IMR-90 (cell line): ENCODE measurements at regions not wholly inside any gene's neighbourhood (a gene's known extent, or its start where the extent isn't known, plus 50 kb on each side); places are given as distances from the start of the nearest gene placed in this dataset.

Source experiments
- ATAC-seq: fragments of 200-7000 bp; cut with Tn5 transposase; 2 replicates; pipeline ENCODE4 v1.9.1; 2020; ENCODE audit warnings: low read depth, mild to moderate bottlenecking, moderate library complexity
- BruUV-seq: library from RNA; stranded (reverse); fragments of 400-500 nt; replicated peaks from 2 replicates; lab custom pipeline; 2021; lab: Mats Ljungman, UMichigan
- CTCF ChIA-PET: fragments of 300-600 bp; formaldehyde crosslinking; extraction: SDS; loops from one replicate; lab custom pipeline; 2021; ENCODE audit warnings: antibody characterized with exemption; lab: Yijun Ruan, JAX
- POLR2A ChIA-PET: fragments of 300-600 bp; sonication (Branson Sonifier 250); formaldehyde crosslinking; loops from one replicate; lab custom pipeline; 2022; ENCODE audit warnings: antibody characterized with exemption; ENCODE audit not compliant: unreplicated experiment; lab: Charles Lee
- DNase-seq: peaks from one replicate; pipeline ENCODE4 v3.0.0; 2013
- H2AFZ ChIP-seq: replicated peaks from 2 replicates; pipeline ENCODE3; 2013; ENCODE audit warnings: low read length, mild to moderate bottlenecking; ENCODE audit not compliant: poor library complexity
- H2AK5ac ChIP-seq: 2 replicates; pipeline ENCODE4 v1.6.1; 2013; ENCODE audit warnings: low read depth, low read length, inconsistent platforms
- H2AK9ac ChIP-seq: replicated peaks from 2 replicates; pipeline ENCODE3; 2013; ENCODE audit warnings: mild to moderate bottlenecking, low read depth, low read length, moderate library complexity; ENCODE audit not compliant: poor library complexity
- H2BK120ac ChIP-seq: 2 replicates; pipeline ENCODE4 v1.6.1; 2013; ENCODE audit warnings: low read depth, low read length, inconsistent platforms
- H2BK15ac ChIP-seq: 3 replicates; pipeline ENCODE4 v1.6.1; 2013; ENCODE audit warnings: low read depth, low read length, inconsistent platforms
- H2BK20ac ChIP-seq: 2 replicates; pipeline ENCODE4 v1.6.1; 2013; ENCODE audit warnings: low read depth, mild to moderate bottlenecking, inconsistent platforms, low read length, moderate library complexity
- H2BK5ac ChIP-seq: 2 replicates; pipeline ENCODE4 v1.6.1; 2013; ENCODE audit warnings: mild to moderate bottlenecking, low read depth, low read length, inconsistent platforms; ENCODE audit not compliant: poor library complexity, severe bottlenecking
- H3K14ac ChIP-seq: replicated peaks from 2 replicates; pipeline ENCODE4 v1.6.1; 2013; ENCODE audit warnings: low read depth, low read length, inconsistent platforms
- H3K18ac ChIP-seq: 2 replicates; pipeline ENCODE4 v1.6.1; 2013; ENCODE audit warnings: low read depth, low read length, control low read depth
- H3K23ac ChIP-seq: 2 replicates; pipeline ENCODE4 v1.6.1; 2013; ENCODE audit warnings: low read depth, low read length, inconsistent platforms
- H3K27ac ChIP-seq: 2 replicates; pipeline ENCODE4 v1.5.1; 2013; ENCODE audit warnings: mild to moderate bottlenecking, control low read depth, low read length; ENCODE audit not compliant: insufficient read depth
- H3K27me3 ChIP-seq: 2 replicates; pipeline ENCODE4 v1.6.1; 2013; ENCODE audit warnings: low read length; ENCODE audit not compliant: control insufficient read depth, insufficient read depth
- H3K36me3 ChIP-seq: 2 replicates; pipeline ENCODE4 v1.6.1; 2013; ENCODE audit warnings: low read length, mixed read lengths; ENCODE audit not compliant: control insufficient read depth, insufficient read depth
- H3K4ac ChIP-seq: 2 replicates; pipeline ENCODE4 v1.6.1; 2013; ENCODE audit warnings: low read depth, low read length, inconsistent platforms
- H3K4me1 ChIP-seq: 2 replicates; pipeline ENCODE4 v1.6.1; 2013; ENCODE audit warnings: low read length, mixed read lengths; ENCODE audit not compliant: control insufficient read depth, insufficient read depth
- H3K4me2 ChIP-seq: 2 replicates; pipeline ENCODE4 v1.6.1; 2013; ENCODE audit warnings: low read depth, mild to moderate bottlenecking, control low read depth, low read length, moderate library complexity
- H3K4me3 ChIP-seq: 2 replicates; pipeline ENCODE4 v1.5.1; 2013; ENCODE audit warnings: low read depth, mild to moderate bottlenecking, control low read depth, low read length, moderate library complexity; ENCODE audit not compliant: insufficient read depth
- H3K56ac ChIP-seq: 2 replicates; pipeline ENCODE4 v1.6.1; 2013; ENCODE audit warnings: low read length, inconsistent platforms; ENCODE audit not compliant: insufficient read depth; ENCODE audit errors: extremely low read depth
- H3K79me1 ChIP-seq, 2 experiments: 2 replicates each; pipeline ENCODE4 v1.6.1; 2013; ENCODE audit warnings: low read length in 2 of 2, inconsistent platforms in 1 of 2, low read depth in 1 of 2
- H3K9ac ChIP-seq: 2 replicates; pipeline ENCODE4 v1.6.1; 2013; ENCODE audit warnings: low read depth, low read length, control low read depth
- H3K9me1 ChIP-seq: 2 replicates; pipeline ENCODE4 v1.6.1; 2013; ENCODE audit warnings: low read length, inconsistent platforms; ENCODE audit not compliant: insufficient read depth
- H3K9me3 ChIP-seq: 2 replicates; pipeline ENCODE4 v1.6.1; 2013; ENCODE audit warnings: low read length; ENCODE audit not compliant: control insufficient read depth, insufficient read depth
- H4K20me1 ChIP-seq: 2 replicates; pipeline ENCODE4 v1.6.1; 2013; ENCODE audit warnings: low read length, inconsistent platforms; ENCODE audit not compliant: insufficient read depth
- H4K5ac ChIP-seq: 2 replicates; pipeline ENCODE4 v1.6.1; 2013; ENCODE audit warnings: mild to moderate bottlenecking, low read depth, low read length, control low read depth
- H4K8ac ChIP-seq, 2 experiments: 2 replicates each; pipeline ENCODE4 v1.6.1; 2013; ENCODE audit warnings: low read depth in 2 of 2, low read length in 2 of 2, control low read depth in 1 of 2, inconsistent platforms in 1 of 2
- H4K91ac ChIP-seq: 2 replicates; pipeline ENCODE4 v1.6.1; 2013; ENCODE audit warnings: low read depth, low read length, inconsistent platforms; ENCODE audit not compliant: insufficient read depth
- CEBPB ChIP-seq: IDR thresholded peaks from 2 replicates; pipeline ENCODE4 v1.6.1; 2012; ENCODE audit warnings: low read depth, low read length, improper control_type of control experiment
- FOS ChIP-seq: fragments of 150-350 bp; IDR thresholded peaks from 2 replicates; pipeline ENCODE4 v1.6.1; 2016; ENCODE audit warnings: low read depth, low read length
- MAFK ChIP-seq: IDR thresholded peaks from 2 replicates; pipeline ENCODE4 v1.6.1; 2012; ENCODE audit warnings: low read depth, low read length, improper control_type of control experiment
- MAZ ChIP-seq: IDR thresholded peaks from 2 replicates; pipeline ENCODE4 v1.6.1; 2012; ENCODE audit warnings: low read depth, mild to moderate bottlenecking, low read length, improper control_type of control experiment, moderate library complexity, borderline replicate concordance
- MXI1 ChIP-seq: IDR thresholded peaks from 2 replicates; pipeline ENCODE4 v1.6.1; 2012; ENCODE audit warnings: low read depth, mild to moderate bottlenecking, low read length, moderate library complexity, borderline replicate concordance
- RFX5 ChIP-seq: IDR thresholded peaks from 2 replicates; pipeline ENCODE4 v1.8.0; 2012; ENCODE audit warnings: low read depth, mild to moderate bottlenecking, low read length, moderate library complexity
- SMC3 ChIP-seq: fragments of 150-350 bp; IDR thresholded peaks from 2 replicates; pipeline ENCODE4 v1.6.1; 2016; ENCODE audit warnings: low read depth, mild to moderate bottlenecking, antibody characterized with exemption, low read length, moderate library complexity
- WGBS, 2 experiments: methylation state at CpG; one replicate each; pipeline versions ENCODE4 v1.1.5 to v1.1.7; 2013; ENCODE audit warnings: missing lambda C conversion rate in 2 of 2; ENCODE audit not compliant: insufficient read length in 1 of 2; ENCODE audit errors: extremely low coverage in 2 of 2; 5-methylcytosine and 5-hydroxymethylcytosine counted together
- dilution Hi-C: fragments of 300-500 bp; cut with HindIII; formaldehyde crosslinking; loops from one replicate; pipeline ENCODE4 v1.14.3; 2018; ENCODE audit warnings: low sequenced_read_pairs; ENCODE audit not compliant: unreplicated experiment
- in situ Hi-C: fragments of 300-500 bp; cut with MboI; formaldehyde crosslinking; loops from 3 replicates; pipeline ENCODE4 v1.14.3; 2019; ENCODE audit warnings: low sequenced_read_pairs, inconsistent platforms, mixed read lengths
- intact Hi-C: fragments of 100-400 bp; cut with micrococcal nuclease; formaldehyde crosslinking; loops from 2 replicates; pipeline ENCODE4 v1.10.0; 2022
- TF ChIP-seq, protein P1 (sequence below): fragments of 150-350 bp; IDR thresholded peaks from 2 replicates; pipeline ENCODE4 v1.6.1; 2016; ENCODE audit warnings: low read depth, mild to moderate bottlenecking, low read length, moderate library complexity, borderline replicate concordance

DNA sequence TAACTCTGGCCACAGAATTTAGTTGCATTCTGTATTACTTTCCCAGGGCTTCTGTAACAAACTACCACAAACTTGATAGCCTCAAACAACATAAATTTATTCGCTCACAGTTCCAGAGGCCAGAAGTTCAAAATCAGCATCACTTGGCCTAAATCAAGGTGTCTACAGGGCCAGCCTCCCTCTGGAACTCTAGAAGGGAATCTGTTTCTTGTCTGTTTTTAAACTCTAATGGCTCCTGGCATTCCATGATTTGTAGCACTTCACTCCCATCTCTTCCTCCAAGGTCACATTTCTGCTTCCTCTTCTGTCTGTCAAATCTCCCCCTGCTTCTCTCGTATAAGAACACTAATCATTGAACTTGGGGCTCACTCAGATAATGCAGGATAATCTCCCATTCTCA, 151.9 kb upstream of the ARPP21 start:
- dilution Hi-C loops (no loop called here), in situ Hi-C loops (no loop called here), intact Hi-C loops (no loop called here)
- H2AK5ac ChIP-seq: no peak overlapping the region
- no peaks in the 10 kb centered on the region for H3K79me1 ChIP-seq
- H3K27me3 ChIP-seq: no peaks in the 10 kb centered on the region
- POLR2A ChIA-PET: no interaction called here
- H4K8ac ChIP-seq: no peak overlapping the region
- TF ChIP-seq FOS (no peak), MXI1 (no peak), RFX5 (no peak), MAZ (no peak), SMC3 (no peak), MAFK (no peak), CEBPB (no peak)
- TF ChIP-seq, protein P1, sequence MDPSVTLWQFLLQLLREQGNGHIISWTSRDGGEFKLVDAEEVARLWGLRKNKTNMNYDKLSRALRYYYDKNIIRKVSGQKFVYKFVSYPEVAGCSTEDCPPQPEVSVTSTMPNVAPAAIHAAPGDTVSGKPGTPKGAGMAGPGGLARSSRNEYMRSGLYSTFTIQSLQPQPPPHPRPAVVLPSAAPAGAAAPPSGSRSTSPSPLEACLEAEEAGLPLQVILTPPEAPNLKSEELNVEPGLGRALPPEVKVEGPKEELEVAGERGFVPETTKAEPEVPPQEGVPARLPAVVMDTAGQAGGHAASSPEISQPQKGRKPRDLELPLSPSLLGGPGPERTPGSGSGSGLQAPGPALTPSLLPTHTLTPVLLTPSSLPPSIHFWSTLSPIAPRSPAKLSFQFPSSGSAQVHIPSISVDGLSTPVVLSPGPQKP: no peak
- no peak overlapping the region for H2AK9ac ChIP-seq
- no peak overlapping the region for H4K5ac ChIP-seq
- no peak overlapping the region for H3K4ac ChIP-seq
- BruUV-seq: no TSS peak
- CTCF ChIA-PET: no interaction called here
- H3K9me3 ChIP-seq: peaks cover 2% of the 10 kb centered on the region; the same call in 1 of the 2 replicates
- WGBS, 2 experiments: no CpG with 5 or more reads among the region's 2 CpGs
- no peak for ATAC-seq
- no peak overlapping the region for H3K23ac ChIP-seq
- no peak overlapping the region for H3K56ac ChIP-seq
- H2BK15ac ChIP-seq: no peak overlapping the region
- no peaks in the 10 kb centered on the region for H3K36me3 ChIP-seq
- H3K14ac ChIP-seq: no peak overlapping the region
- no peak overlapping the region for H2BK5ac ChIP-seq
- H2AFZ ChIP-seq: no peak overlapping the region
- no peak for DNase-seq
- H3K9me1 ChIP-seq: no peaks in the 10 kb centered on the region
- H4K91ac ChIP-seq: no peak overlapping the region
- no peaks in the 10 kb centered on the region for H3K4me1 ChIP-seq
- no peak overlapping the region for H3K4me3 ChIP-seq
- no peaks in the 10 kb centered on the region for H4K20me1 ChIP-seq
- H3K4me2 ChIP-seq: no peak overlapping the region
- no peak overlapping the region for H2BK20ac ChIP-seq
- no peak overlapping the region for H3K9ac ChIP-seq
- no peak overlapping the region for H2BK120ac ChIP-seq
- H3K27ac ChIP-seq: no peak overlapping the region
- no peak overlapping the region for H3K18ac ChIP-seq
